OCI-LY7 (cell line): ENCODE measurements at regions not wholly inside any gene's neighbourhood (a gene's known extent, or its start where the extent isn't known, plus 50 kb on each side); places are given as distances from the start of the nearest gene placed in this dataset.

Source experiments
- BruUV-seq: library from RNA; stranded (reverse); fragments of 400-500 nt; replicated peaks from 2 replicates; lab custom pipeline; 2021; lab: Mats Ljungman, UMichigan
- CTCF ChIA-PET: fragments of 300-600 bp; sonication (Branson Sonifier 250); formaldehyde crosslinking; loops from one replicate; lab custom pipeline; 2022; ENCODE audit warnings: antibody characterized with exemption; ENCODE audit not compliant: unreplicated experiment; lab: Charles Lee
- POLR2A ChIA-PET: fragments of 300-600 bp; sonication (Branson Sonifier 250); formaldehyde crosslinking; loops from one replicate; lab custom pipeline; 2022; ENCODE audit warnings: antibody characterized with exemption; lab: Charles Lee
- DNase-seq: peaks from one replicate; pipeline ENCODE4 v3.0.0-alpha.2; 2015; ENCODE audit warnings: low spot score
- H2AFZ ChIP-seq: fragments of 200-600 bp; sonication (generic), shearing (Covaris generic); 2 replicates; pipeline ENCODE4 v1.6.1; 2014; ENCODE audit warnings: mild to moderate bottlenecking, antibody characterized with exemption, low read length, moderate library complexity
- H3K27ac ChIP-seq: fragments of 200-600 bp; sonication (generic); 2 replicates; pipeline ENCODE4 v1.5.1; 2014; ENCODE audit warnings: mixed run types, low read depth, mild to moderate bottlenecking, moderate library complexity, low read length, inconsistent platforms; ENCODE audit not compliant: poor library complexity, severe bottlenecking
- H3K36me3 ChIP-seq: fragments of 200-600 bp; sonication (generic); 2 replicates; pipeline ENCODE4 v1.6.1; 2014; ENCODE audit warnings: mild to moderate bottlenecking, antibody characterized with exemption, low read length, moderate library complexity, mixed read lengths; ENCODE audit not compliant: insufficient read depth
- H3K4me1 ChIP-seq: fragments of 200-600 bp; sonication (generic); 2 replicates; pipeline ENCODE4 v1.5.1; 2014; ENCODE audit warnings: mild to moderate bottlenecking, low read length; ENCODE audit not compliant: insufficient read depth, poor library complexity, severe bottlenecking
- H3K4me2 ChIP-seq: fragments of 200-600 bp; sonication (generic); 2 replicates; pipeline ENCODE4 v1.6.1; 2014; ENCODE audit warnings: mild to moderate bottlenecking, low read length
- H3K4me3 ChIP-seq: fragments of 200-600 bp; sonication (generic); 2 replicates; pipeline ENCODE4 v1.5.1; 2014; ENCODE audit warnings: mild to moderate bottlenecking, low read depth, low read length; ENCODE audit not compliant: poor library complexity, severe bottlenecking
- H3K79me2 ChIP-seq: fragments of 200-600 bp; sonication (generic); 2 replicates; pipeline ENCODE4 v1.6.1; 2016; ENCODE audit warnings: low read depth, mild to moderate bottlenecking, low read length, moderate library complexity, mixed read lengths; ENCODE audit not compliant: insufficient read depth
- H3K9me2 ChIP-seq: fragments of 200-600 bp; sonication (generic); 2 replicates; pipeline ENCODE4 v1.6.1; 2016; ENCODE audit warnings: mild to moderate bottlenecking, low read length, mixed read lengths; ENCODE audit not compliant: insufficient read depth
- H3K9me3 ChIP-seq: fragments of 200-600 bp; sonication (generic); 2 replicates; pipeline ENCODE4 v1.6.1; 2014; ENCODE audit warnings: mild to moderate bottlenecking, mixed run types, low read length, mixed read lengths
- H4K20me1 ChIP-seq: fragments of 200-600 bp; sonication (generic); 2 replicates; pipeline ENCODE4 v1.6.1; 2014; ENCODE audit warnings: mild to moderate bottlenecking, antibody characterized with exemption, low read length, moderate library complexity, mixed read lengths; ENCODE audit not compliant: insufficient read depth
- EZH2phosphoT487 ChIP-seq: fragments of 200-600 bp; sonication (generic); IDR thresholded peaks from 2 replicates; pipeline ENCODE4 v1.6.1; 2018; ENCODE audit warnings: low read depth, borderline replicate concordance, mild to moderate bottlenecking, mixed run types, antibody characterized with exemption, low read length, moderate library complexity, mixed read lengths
- intact Hi-C: fragments of 100-400 bp; cut with micrococcal nuclease; formaldehyde crosslinking; loops from one replicate; pipeline ENCODE4 v1.10.0; 2022; ENCODE audit not compliant: unreplicated experiment
- TF ChIP-seq, protein P1 (sequence below): fragments of 200-600 bp; sonication (generic); conservative IDR thresholded peaks from 2 replicates; pipeline ENCODE4 v1.5.1; 2014; ENCODE audit warnings: mild to moderate bottlenecking, antibody characterized with exemption, low read length, moderate library complexity, mixed read lengths

DNA sequence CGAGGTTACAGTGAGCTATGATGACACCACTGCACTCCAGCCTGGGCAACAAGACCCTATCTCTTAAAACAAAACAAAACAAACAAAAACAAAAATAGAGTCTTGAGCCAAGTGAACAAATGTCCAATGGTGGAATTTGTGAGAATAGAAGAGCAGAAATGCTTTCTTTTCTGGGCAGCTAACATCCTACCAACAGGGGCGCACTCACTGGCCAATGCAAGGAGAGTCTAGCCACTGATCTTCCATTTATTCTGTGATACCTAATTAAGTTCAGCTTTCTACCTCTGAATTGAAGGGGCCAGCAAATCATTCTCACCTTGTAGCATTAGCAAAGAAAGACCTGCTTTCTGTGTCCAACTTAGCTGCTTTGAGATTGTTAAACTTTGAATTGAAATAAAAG lies 301.9 kb upstream of the NR2F2 start:
- Histone ChIP-seq H3K27ac (no peak overlapping the region), H2AFZ (no peak overlapping the region), H3K4me2 (no peak overlapping the region), H3K79me2 (no peaks in the 10 kb centered on the region), H3K36me3 (no peaks in the 10 kb centered on the region), H3K4me1 (no peaks in the 10 kb centered on the region), H3K9me3 (no peaks in the 10 kb centered on the region), H4K20me1 (no peaks in the 10 kb centered on the region), H3K4me3 (no peak overlapping the region), H3K9me2 (no peaks in the 10 kb centered on the region)
- intact Hi-C loops: no loop called here
- no peak for TF ChIP-seq EZH2phosphoT487
- TF ChIP-seq, protein P1, sequence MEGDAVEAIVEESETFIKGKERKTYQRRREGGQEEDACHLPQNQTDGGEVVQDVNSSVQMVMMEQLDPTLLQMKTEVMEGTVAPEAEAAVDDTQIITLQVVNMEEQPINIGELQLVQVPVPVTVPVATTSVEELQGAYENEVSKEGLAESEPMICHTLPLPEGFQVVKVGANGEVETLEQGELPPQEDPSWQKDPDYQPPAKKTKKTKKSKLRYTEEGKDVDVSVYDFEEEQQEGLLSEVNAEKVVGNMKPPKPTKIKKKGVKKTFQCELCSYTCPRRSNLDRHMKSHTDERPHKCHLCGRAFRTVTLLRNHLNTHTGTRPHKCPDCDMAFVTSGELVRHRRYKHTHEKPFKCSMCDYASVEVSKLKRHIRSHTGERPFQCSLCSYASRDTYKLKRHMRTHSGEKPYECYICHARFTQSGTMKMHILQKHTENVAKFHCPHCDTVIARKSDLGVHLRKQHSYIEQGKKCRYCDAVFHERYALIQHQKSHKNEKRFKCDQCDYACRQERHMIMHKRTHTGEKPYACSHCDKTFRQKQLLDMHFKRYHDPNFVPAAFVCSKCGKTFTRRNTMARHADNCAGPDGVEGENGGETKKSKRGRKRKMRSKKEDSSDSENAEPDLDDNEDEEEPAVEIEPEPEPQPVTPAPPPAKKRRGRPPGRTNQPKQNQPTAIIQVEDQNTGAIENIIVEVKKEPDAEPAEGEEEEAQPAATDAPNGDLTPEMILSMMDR: no peak
- no peak for DNase-seq
- no TSS peak for BruUV-seq
- ChIA-PET CTCF (no interaction called here), POLR2A (interaction anchor here (0.6 kb wide), 1 partner anchor 32 kb away, joined by 3 read pairs; no protein-coding TSS in a partner anchor)

DNA sequence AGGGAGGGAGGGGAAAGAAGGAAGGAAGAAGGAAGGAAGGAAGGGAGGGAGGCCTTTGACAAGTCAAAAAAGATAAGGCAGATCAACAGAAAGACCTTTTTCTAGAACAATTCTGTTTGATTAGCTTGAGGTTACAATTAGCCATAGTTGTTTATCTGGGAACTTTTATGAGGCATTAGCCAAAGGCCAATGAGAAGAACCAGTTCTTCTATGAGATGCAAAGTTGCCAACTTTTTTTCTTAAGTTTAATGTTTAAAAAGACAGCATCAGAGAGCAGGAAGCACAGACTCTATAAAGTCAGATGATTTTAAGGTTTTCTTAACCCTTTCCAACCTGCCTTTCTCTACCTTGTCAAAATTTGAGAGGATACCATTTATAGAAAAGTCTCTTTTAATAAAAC lies 301.3 kb upstream of the NR2F2 start:
- Histone ChIP-seq H3K27ac (no peak overlapping the region), H3K9me3 (no peaks in the 10 kb centered on the region), H3K4me2 (no peak overlapping the region), H3K4me3 (no peak overlapping the region), H3K9me2 (no peaks in the 10 kb centered on the region), H3K79me2 (no peaks in the 10 kb centered on the region), H4K20me1 (no peaks in the 10 kb centered on the region), H3K36me3 (no peaks in the 10 kb centered on the region), H3K4me1 (no peaks in the 10 kb centered on the region), H2AFZ (no peak overlapping the region)
- no TSS peak for BruUV-seq
- ChIA-PET CTCF (no interaction called here), POLR2A (interaction anchor here (0.7 kb wide), 1 partner anchor 8 kb away, joined by 3 read pairs; no protein-coding TSS in a partner anchor)
- intact Hi-C loops: no loop called here
- DNase-seq: no peak
- no peak for TF ChIP-seq EZH2phosphoT487
- TF ChIP-seq, protein P1: no peak

DNA sequence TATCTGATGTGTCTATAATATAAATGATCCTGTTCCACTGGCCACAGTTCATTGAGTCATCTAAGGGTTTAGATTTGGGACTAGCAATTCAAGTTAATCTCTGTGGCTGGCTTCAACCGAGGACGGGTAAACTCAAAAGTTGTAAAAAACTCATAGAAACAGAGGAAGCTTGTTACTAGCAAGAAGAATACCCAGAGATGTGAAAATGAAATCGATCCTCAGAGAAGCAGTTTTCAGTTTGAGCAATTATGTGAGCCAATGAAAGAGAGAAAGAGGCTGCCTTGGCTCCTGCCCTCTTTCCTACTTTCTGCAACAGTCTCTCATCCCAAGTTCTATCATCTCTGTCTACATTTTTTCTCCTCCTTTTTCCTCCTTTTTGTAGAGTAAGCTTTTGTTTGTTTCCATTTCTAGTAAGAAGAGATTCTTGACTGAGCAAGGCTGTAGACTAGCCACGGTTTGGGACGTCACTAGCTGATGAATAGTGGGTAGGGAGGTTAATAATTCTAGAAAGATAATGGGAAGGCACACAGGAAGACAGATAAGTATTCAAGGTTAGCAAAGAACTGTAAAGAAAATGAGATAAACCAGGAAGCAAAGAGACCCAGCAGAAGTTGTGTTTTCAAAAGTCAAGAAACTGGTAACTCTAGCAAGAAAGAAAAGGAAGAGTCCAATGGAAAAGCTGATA lies 298.9 kb upstream of the NR2F2 start:
- Histone ChIP-seq H3K36me3 (no peaks in the 10 kb centered on the region), H3K27ac (no peak overlapping the region), H3K4me2 (no peak overlapping the region), H3K79me2 (no peaks in the 10 kb centered on the region), H3K4me1 (no peaks in the 10 kb centered on the region), H3K9me2 (no peaks in the 10 kb centered on the region), H2AFZ (no peak overlapping the region), H3K9me3 (no peaks in the 10 kb centered on the region), H3K4me3 (no peak overlapping the region), H4K20me1 (no peaks in the 10 kb centered on the region)
- intact Hi-C loops: no loop called here
- no TSS peak for BruUV-seq
- no peak for TF ChIP-seq EZH2phosphoT487
- TF ChIP-seq, protein P1: no peak
- POLR2A ChIA-PET: no interaction called here
- no peak for DNase-seq
- CTCF ChIA-PET: no interaction called here
